NB4 (cell line): ENCODE measurements at regions not wholly inside any gene's neighbourhood (a gene's known extent, or its start where the extent isn't known, plus 50 kb on each side); places are given as distances from the start of the nearest gene placed in this dataset.

Experiments used
- DNase-seq: peaks from one replicate; pipeline ENCODE4 v3.0.0; 2010; ENCODE audit warnings: low read depth
- H3K4me3 ChIP-seq: one replicate; pipeline ENCODE4 v1.5.1; 2011; ENCODE audit warnings: mild to moderate bottlenecking, low read depth, low read length, moderate library complexity
- CTCF ChIP-seq: IDR thresholded peaks from one replicate; pipeline ENCODE4 v1.5.1; 2012; ENCODE audit warnings: low read depth, low read length
- MAX ChIP-seq: IDR thresholded peaks from 2 replicates; pipeline ENCODE4 v1.6.1; 2011; ENCODE audit warnings: low read depth, low read length
- MYC ChIP-seq: IDR thresholded peaks from 2 replicates; pipeline ENCODE4 v1.6.1; 2011; ENCODE audit warnings: low read depth, low read length
- POLR2A ChIP-seq: IDR thresholded peaks from 2 replicates; pipeline ENCODE4 v1.6.1; 2011; ENCODE audit warnings: mild to moderate bottlenecking; ENCODE audit not compliant: insufficient read length; ENCODE audit errors: extremely low read depth

GRCh38 chr18:8937160-8938094 lies 165.1 kb upstream of the NDUFV2 start:
- DNase-seq: no peak
- TF ChIP-seq MYC: no peak
- TF ChIP-seq CTCF: no peak
- no peak for TF ChIP-seq POLR2A
- no peak for TF ChIP-seq MAX
- H3K4me3 ChIP-seq: no peak overlapping the region

GRCh38 chr18:8938817-8939216 lies 163.7 kb upstream of the NDUFV2 start:
- no peak overlapping the region for H3K4me3 ChIP-seq
- peak; percentile 15 for DNase-seq
- TF ChIP-seq CTCF (no peak), POLR2A (no peak), MYC (no peak), MAX (no peak)

- no peak for DNase-seq
- TF ChIP-seq MAX: no peak
- TF ChIP-seq CTCF: no peak
- no peak for TF ChIP-seq POLR2A
- TF ChIP-seq MYC: no peak
- no peak overlapping the region for H3K4me3 ChIP-seq
These were observed 160.2 kb upstream of the NDUFV2 start for GRCh38 chr18:8942021-8942908.

DNA sequence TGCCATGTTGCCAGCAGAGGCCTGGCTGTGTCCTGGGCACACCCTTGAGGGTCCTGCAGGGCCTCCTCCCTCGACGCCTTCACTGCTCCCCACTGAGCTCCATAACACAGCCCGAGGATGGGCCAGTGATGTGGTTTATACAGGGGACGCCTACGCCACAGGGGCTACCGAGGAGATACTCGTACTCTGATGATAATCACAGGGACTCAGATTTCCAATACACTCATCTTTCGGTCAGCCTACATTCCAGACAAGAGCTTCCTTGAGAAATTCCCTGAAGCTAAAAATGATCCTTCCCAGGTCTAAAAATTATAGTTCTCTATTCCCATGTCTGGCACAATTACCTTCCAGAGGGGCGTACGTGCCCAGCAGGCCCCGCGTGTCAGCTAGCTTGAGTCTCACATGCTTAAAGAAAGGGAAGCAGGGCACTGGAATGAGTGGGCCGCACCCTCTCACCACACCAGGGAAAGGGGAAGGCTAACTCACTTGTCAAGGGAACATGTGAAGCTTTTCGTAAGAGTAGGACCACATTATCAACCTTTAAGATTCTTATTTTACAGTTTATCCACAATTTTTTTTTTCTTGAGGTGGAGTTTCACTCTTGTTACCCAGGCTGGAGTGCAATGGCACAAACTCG lies 159.5 kb upstream of the NDUFV2 start:
- H3K4me3 ChIP-seq: no peak overlapping the region
- TF ChIP-seq POLR2A (no peak), MYC (no peak), MAX (no peak), CTCF (no peak)
- no peak for DNase-seq

GRCh38 chr18:8943900-8944870 lies 158.3 kb upstream of the NDUFV2 start:
- TF ChIP-seq MYC (no peak), CTCF (no peak), MAX (no peak), POLR2A (no peak)
- no peak for DNase-seq
- H3K4me3 ChIP-seq: no peak overlapping the region
